B cell (primary cell): ENCODE measurements at regions not wholly inside any gene's neighbourhood (a gene's known extent, or its start where the extent isn't known, plus 50 kb on each side); places are given as distances from the start of the nearest gene placed in this dataset.

Source experiments
- ATAC-seq: fragments of 200-7000 bp; cut with Tn5 transposase; one replicate; pipeline ENCODE4 v1.10.0; 2021; ENCODE audit warnings: low read depth, mild to moderate bottlenecking, moderate number of reproducible peaks, moderate library complexity
- CTCF ChIA-PET: fragments of 350-600 bp; sonication (Branson Sonifier 250); formaldehyde crosslinking; loops from one replicate; lab custom pipeline; 2021; ENCODE audit warnings: antibody characterized with exemption, inconsistent platforms; lab: Charles Lee
- POLR2A ChIA-PET: fragments of 350-600 bp; sonication (Branson Sonifier 250); formaldehyde crosslinking; loops from one replicate; lab custom pipeline; 2021; ENCODE audit warnings: antibody characterized with exemption; lab: Charles Lee
- DNase-seq: peaks from one replicate; pipeline ENCODE4 v3.0.0; 2013
- H2AFZ ChIP-seq: 2 replicates; pipeline ENCODE4 v1.6.1; 2012; ENCODE audit warnings: mild to moderate bottlenecking, low read depth, low read length; ENCODE audit not compliant: insufficient read depth, poor library complexity, severe bottlenecking
- H3K27ac ChIP-seq, 2 donors: 1 replicate in 1 of 2; 2 replicates in 1 of 2; pipeline ENCODE4 v1.5.1; 2012 to 2013; ENCODE audit warnings: low read length in 2 of 2, mild to moderate bottlenecking in 2 of 2, moderate library complexity in 1 of 2
- H3K27me3 ChIP-seq, 4 experiments: fragments of 200-600 bp in 1 of 4; sonication (generic) in 1 of 4; replicated peaks in 1 of 4; 1 replicate in 2 of 4; 2 replicates in 2 of 4; pipeline versions ENCODE4 v1.6.1 to v1.7.0; 2013 to 2016; ENCODE audit warnings: low read length in 3 of 4, mild to moderate bottlenecking in 2 of 4, mixed read lengths in 1 of 4, moderate library complexity in 1 of 4; ENCODE audit not compliant: insufficient read depth in 4 of 4, control insufficient read depth in 3 of 4; ENCODE audit errors: control extremely low read depth in 1 of 4
- H3K36me3 ChIP-seq, 2 experiments: replicated peaks in 1 of 2; 1 replicate in 1 of 2; 2 replicates in 1 of 2; pipeline versions ENCODE4 v1.6.1 to v1.7.1; 2013; ENCODE audit warnings: low read length in 1 of 2; ENCODE audit not compliant: insufficient read depth in 2 of 2, control insufficient read depth in 1 of 2; ENCODE audit errors: control extremely low read depth in 1 of 2, extremely low read depth in 1 of 2
- H3K4me1 ChIP-seq, 2 donors: fragments of 200-600 bp in 1 of 2; sonication (generic) in 1 of 2; 1 replicate in 1 of 2; 2 replicates in 1 of 2; pipeline versions ENCODE4 v1.5.1 to v1.6.1; 2013 to 2017; ENCODE audit warnings: low read length in 2 of 2; ENCODE audit not compliant: control insufficient read depth in 2 of 2, insufficient read depth in 2 of 2
- H3K4me2 ChIP-seq: replicated peaks from 2 replicates; pipeline ENCODE3; 2012; ENCODE audit warnings: mild to moderate bottlenecking, low read depth, low read length; ENCODE audit not compliant: poor library complexity, severe bottlenecking
- H3K4me3 ChIP-seq, 5 experiments: fragments of 200-600 bp in 1 of 5; sonication (generic) in 1 of 5; 1 replicate in 3 of 5; 2 replicates in 2 of 5; pipeline versions ENCODE4 v1.5.1 to v1.7.0; 2011 to 2016; ENCODE audit warnings: low read length in 4 of 5, mild to moderate bottlenecking in 4 of 5, low read depth in 2 of 5, control low read depth in 1 of 5, moderate library complexity in 1 of 5; ENCODE audit not compliant: insufficient read depth in 1 of 5; ENCODE audit errors: control extremely low read depth in 1 of 5, extremely low read depth in 1 of 5
- H3K79me2 ChIP-seq: fragments of 200-600 bp; sonication (generic); one replicate; pipeline ENCODE4 v1.6.0; 2016; ENCODE audit warnings: low read length; ENCODE audit not compliant: control insufficient read depth, insufficient read depth
- H3K9ac ChIP-seq: fragments of 200-600 bp; sonication (generic); 2 replicates; pipeline ENCODE4 v1.6.1; 2017; ENCODE audit warnings: mild to moderate bottlenecking, low read length, moderate library complexity
- H3K9me3 ChIP-seq, 3 donors: one replicate each; pipeline versions ENCODE4 v1.6.1 to v1.7.1; 2013; ENCODE audit warnings: low read length in 2 of 3; ENCODE audit not compliant: control insufficient read depth in 2 of 3, insufficient read depth in 1 of 3; ENCODE audit errors: control extremely low read depth in 1 of 3
- H4K20me1 ChIP-seq: 2 replicates; pipeline ENCODE4 v1.6.0; 2012; ENCODE audit warnings: mild to moderate bottlenecking, low read length; ENCODE audit not compliant: insufficient read depth, control insufficient read depth, poor library complexity, severe bottlenecking
- H3K27ac Mint-ChIP-seq: one replicate; pipeline ENCODE4 v1.8.0; 2021; ENCODE audit warnings: mixed read lengths
- H3K27me3 Mint-ChIP-seq: one replicate; pipeline ENCODE4 v1.8.0; 2021; ENCODE audit warnings: mixed read lengths
- H3K4me1 Mint-ChIP-seq: one replicate; pipeline ENCODE4 v1.8.0; 2021; ENCODE audit warnings: mixed read lengths
- H3K4me3 Mint-ChIP-seq: one replicate; pipeline ENCODE4 v1.8.0; 2021; ENCODE audit warnings: mixed read lengths
- H3K9me3 Mint-ChIP-seq: one replicate; pipeline ENCODE4 v1.8.0; 2022; ENCODE audit warnings: mixed read lengths; ENCODE audit not compliant: insufficient read depth
- EZH2 ChIP-seq: IDR thresholded peaks from 2 replicates; pipeline ENCODE4 v1.6.1; 2012; ENCODE audit warnings: borderline replicate concordance, low read depth, mild to moderate bottlenecking, moderate library complexity, low read length; ENCODE audit not compliant: insufficient read depth, poor library complexity, severe bottlenecking
- WGBS: methylation state at CpG from one replicate; pipeline ENCODE4 v1.1.5; 2013; ENCODE audit warnings: missing lambda C conversion rate; ENCODE audit not compliant: insufficient coverage; 5-methylcytosine and 5-hydroxymethylcytosine counted together
- intact Hi-C: fragments of 100-400 bp; cut with micrococcal nuclease; formaldehyde crosslinking; loops from one replicate; pipeline ENCODE4 v1.10.0; 2022
- TF ChIP-seq, protein P1 (sequence below): fragments of 200-600 bp; IDR thresholded peaks from one replicate; pipeline ENCODE4 v1.8.0; 2022; ENCODE audit warnings: antibody characterized with exemption, mild to moderate bottlenecking

DNA sequence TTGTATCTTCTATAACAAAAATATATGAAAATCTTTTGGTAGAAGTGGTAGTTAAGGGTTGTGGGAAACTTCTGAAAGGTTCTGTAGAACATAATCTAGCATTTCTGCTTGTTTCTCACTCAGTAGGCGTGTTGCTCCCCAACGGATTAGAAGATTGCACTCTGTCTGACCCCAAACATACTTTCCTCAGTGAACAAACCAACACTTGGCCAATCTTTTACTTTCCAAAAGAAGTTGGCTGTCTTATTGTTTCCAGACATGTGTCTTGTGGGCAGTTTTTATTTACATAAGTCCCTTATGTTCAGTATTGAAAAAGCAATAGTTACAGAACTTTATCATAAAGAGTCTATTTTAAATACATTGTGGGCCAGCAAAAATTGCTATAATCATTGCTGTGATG, 312.8 kb upstream of the EPHA5 start:
- CTCF ChIA-PET, result no interaction called here

DNA sequence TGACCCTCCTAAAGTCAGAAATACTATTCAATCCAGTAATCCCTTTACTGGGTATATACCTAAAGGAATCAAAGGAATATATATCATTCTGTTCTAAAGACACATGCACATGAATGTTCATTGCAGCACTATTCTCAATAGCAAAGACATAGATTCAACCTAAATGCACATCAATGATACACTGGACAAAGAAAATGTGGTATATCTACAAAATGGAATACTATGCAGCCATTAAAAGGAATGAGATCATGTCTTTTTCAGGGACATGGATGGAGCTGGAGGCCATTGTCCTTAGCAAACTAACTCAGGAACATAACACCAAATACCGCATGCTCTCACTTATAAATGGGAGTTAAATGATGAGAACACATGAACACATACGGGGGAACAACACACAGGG, 306.0 kb upstream of the EPHA5 start:
- Histone ChIP-seq H3K9me3 (peaks cover 0 to 1% (median 0%) of the 10 kb centered on the region in 3 donors), H4K20me1 (no peaks in the 10 kb centered on the region), H3K4me3 (no peak overlapping the region), H3K36me3 (no peaks in the 10 kb centered on the region), H2AFZ (no peak overlapping the region), H3K4me1 (no peaks in the 10 kb centered on the region), H3K4me2 (no peak overlapping the region), H3K27ac (no peak overlapping the region), H3K9ac (no peak overlapping the region), H3K27me3 (no peaks in the 10 kb centered on the region), H3K79me2 (no peaks in the 10 kb centered on the region)
- no peak overlapping the region for H3K4me3 Mint-ChIP-seq
- no peak for ATAC-seq
- H3K27ac Mint-ChIP-seq, result no peak overlapping the region
- WGBS, result no CpG with 5 or more reads among the region's 2 CpGs
- ChIA-PET POLR2A (no interaction called here), CTCF (no interaction called here)
- intact Hi-C loops, result no loop called here
- DNase-seq, result no peak
- H3K4me1 Mint-ChIP-seq, result no peaks in the 10 kb centered on the region
- TF ChIP-seq EZH2, result no peak
- TF ChIP-seq, protein P1, sequence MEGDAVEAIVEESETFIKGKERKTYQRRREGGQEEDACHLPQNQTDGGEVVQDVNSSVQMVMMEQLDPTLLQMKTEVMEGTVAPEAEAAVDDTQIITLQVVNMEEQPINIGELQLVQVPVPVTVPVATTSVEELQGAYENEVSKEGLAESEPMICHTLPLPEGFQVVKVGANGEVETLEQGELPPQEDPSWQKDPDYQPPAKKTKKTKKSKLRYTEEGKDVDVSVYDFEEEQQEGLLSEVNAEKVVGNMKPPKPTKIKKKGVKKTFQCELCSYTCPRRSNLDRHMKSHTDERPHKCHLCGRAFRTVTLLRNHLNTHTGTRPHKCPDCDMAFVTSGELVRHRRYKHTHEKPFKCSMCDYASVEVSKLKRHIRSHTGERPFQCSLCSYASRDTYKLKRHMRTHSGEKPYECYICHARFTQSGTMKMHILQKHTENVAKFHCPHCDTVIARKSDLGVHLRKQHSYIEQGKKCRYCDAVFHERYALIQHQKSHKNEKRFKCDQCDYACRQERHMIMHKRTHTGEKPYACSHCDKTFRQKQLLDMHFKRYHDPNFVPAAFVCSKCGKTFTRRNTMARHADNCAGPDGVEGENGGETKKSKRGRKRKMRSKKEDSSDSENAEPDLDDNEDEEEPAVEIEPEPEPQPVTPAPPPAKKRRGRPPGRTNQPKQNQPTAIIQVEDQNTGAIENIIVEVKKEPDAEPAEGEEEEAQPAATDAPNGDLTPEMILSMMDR, result no peak
- H3K9me3 Mint-ChIP-seq, result peaks cover 5% of the 10 kb centered on the region
- no peaks in the 10 kb centered on the region for H3K27me3 Mint-ChIP-seq

More for the DNA sequence above, 312.8 kb upstream of the EPHA5 start:
- Histone ChIP-seq H3K4me1 (no peaks in the 10 kb centered on the region), H2AFZ (no peak overlapping the region), H3K79me2 (no peaks in the 10 kb centered on the region), H4K20me1 (no peaks in the 10 kb centered on the region), H3K4me3 (no peak overlapping the region), H3K9me3 (peaks cover 0 to 3% (median 1%) of the 10 kb centered on the region in 3 donors), H3K4me2 (no peak overlapping the region), H3K27me3 (no peaks in the 10 kb centered on the region), H3K9ac (no peak overlapping the region), H3K27ac (no peak overlapping the region), H3K36me3 (no peaks in the 10 kb centered on the region)
- Mint-ChIP-seq H3K4me3 (no peak overlapping the region), H3K9me3 (peaks cover 2% of the 10 kb centered on the region), H3K27ac (no peak overlapping the region), H3K27me3 (no peaks in the 10 kb centered on the region), H3K4me1 (no peaks in the 10 kb centered on the region)
- POLR2A ChIA-PET, result no interaction called here
- intact Hi-C loops, result no loop called here
- ATAC-seq (no peak), DNase-seq (no peak)
- TF ChIP-seq, protein P1, result no peak
- no peak for TF ChIP-seq EZH2
- no CpG with 5 or more reads among the region's 2 CpGs for WGBS
